NCI-H82 treated with DMSO at 0.1 percent for 48 hours (cell line): ENCODE measurements at regions not wholly inside any gene's neighbourhood (a gene's known extent, or its start where the extent isn't known, plus 50 kb on each side); places are given as distances from the start of the nearest gene placed in this dataset.
A peak's percentile ranks its signal among the peaks of the same experiment; 100 is the strongest.

ENCODE experiments used
- DNase-seq: peaks from one replicate; lab custom pipeline; 2025; ENCODE audit not compliant: unreplicated experiment; lab: John Stamatoyannopoulos, UW

DNA sequence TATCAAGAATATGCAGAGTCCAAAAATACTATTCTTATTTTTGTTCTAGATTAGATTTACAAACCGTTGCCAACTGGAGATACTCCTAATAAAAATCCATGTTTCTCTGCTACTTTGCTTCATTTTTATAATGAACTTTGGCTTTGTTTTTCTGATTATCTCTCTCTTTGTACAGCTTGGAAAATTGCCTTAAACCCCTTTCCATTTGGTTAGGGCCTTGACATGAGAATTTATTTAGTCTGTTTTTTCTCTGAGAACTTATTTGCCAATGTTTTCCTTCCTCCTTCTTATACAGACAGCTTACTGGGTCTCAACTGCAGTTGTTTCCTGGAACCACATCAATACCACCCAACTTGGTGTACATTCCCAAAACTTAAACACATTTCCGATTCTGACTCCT, 555.4 kb downstream of the SLITRK6 start:
- DNase-seq: no peak

DNA sequence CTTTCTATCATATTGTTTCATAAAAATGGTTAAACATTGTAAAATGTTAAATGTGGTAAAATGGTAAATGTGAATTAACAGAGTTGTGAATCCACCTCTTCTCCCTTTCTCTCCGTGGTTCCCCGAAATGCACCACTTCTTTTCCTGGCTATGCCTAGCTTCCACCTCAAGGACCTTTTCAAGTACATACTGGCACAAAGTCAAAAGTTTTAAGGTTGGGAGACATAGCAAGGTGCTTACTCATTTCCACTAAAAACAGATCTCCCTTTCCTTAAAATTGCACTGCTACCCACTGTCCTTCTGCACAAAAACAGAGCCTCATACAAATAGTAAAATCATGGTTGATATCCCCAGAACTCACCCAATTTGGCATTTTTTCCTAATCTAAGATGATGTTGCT, 558.2 kb downstream of the SLITRK6 start:
- no peak for DNase-seq

DNA sequence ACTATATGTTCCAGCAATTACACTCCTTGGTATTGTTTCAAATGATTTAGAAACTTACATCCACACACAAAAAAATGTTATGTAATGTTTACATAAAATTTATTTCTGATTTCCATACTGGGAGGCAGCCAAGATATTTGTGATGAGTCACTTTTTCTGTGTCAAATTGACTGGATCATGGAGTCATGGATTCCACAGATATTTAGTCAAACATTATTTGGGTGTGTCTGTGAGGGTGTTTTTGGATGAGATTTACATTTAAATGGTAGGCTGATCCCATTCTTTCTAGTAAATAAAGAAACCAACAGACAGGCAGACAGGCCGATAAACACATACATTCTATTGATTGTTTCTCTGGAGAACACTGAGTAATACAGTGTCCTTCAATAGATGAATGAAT, 562.8 kb downstream of the SLITRK6 start:
- no peak for DNase-seq

DNA sequence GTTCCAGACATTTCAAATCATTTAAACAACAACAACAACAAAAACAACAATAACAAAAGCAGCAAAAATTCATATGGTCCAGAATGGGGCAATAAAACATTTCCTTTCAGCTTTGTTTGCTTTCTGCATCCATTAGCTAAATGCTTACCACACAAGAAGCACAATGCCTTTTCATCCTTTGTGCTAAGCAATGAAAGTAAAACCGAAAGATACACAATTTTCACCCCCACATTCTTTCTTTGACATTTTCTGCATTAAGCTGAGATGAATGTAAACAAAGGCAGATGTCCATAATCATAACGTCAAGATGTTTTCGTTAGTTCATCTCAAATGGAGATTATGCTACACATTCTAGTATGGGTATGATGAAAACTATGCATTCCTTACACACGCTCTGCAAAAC, 568.5 kb downstream of the SLITRK6 start:
- no peak for DNase-seq

DNA sequence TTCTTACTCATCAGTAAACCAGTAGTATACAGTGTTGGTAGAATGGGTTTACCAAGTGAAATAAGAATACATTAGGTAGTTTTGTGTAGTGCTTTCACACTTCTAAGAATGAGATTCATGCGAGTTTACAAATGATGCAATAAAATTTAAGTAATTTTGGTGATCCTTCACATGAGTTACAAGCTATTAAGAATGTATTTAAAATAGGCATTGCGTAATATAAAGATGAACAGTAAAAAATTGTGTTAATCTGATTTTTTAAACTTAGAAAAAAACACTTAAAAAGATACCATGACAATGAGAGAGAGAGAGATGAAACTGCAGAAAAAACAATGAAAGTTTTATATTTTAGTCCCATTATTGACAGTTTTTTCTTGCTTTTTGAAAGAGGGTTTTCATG, 570.5 kb downstream of the SLITRK6 start:
- DNase-seq: no peak

DNA sequence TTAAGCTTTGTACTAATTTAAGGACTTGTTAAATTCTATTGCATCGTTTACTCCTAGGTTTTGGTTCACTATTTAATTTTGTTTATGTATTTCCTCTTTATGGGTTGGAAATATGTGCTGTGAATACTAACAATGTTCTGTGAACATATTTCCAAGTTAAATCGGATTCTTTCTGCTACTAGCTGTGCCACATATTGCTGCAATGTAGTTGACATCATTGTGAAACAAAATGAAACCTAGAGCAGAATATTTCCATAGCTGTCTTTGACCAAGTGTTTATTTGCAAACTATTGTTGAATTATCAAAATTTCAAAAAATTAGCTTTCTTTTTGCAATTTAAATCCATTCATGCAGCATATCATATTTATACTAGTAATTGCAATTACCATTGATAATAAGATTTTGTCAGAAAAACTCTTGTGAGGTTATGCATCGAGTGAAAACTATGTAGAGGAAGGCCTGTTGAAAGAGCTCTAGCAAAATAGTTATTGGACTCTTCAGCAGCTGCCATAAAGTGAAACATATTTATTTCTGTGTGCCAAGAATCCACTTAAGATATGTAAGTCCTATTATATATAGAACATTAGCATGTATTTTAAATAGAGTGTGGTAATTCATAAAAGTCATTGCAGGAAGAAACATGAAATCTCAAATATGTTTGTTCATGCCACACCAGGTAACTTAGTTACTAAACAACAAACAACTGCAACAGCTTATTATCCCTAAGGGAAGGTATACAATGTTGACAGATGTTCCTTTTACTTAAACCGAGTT, 575.1 kb downstream of the SLITRK6 start:
- no peak for DNase-seq

DNA sequence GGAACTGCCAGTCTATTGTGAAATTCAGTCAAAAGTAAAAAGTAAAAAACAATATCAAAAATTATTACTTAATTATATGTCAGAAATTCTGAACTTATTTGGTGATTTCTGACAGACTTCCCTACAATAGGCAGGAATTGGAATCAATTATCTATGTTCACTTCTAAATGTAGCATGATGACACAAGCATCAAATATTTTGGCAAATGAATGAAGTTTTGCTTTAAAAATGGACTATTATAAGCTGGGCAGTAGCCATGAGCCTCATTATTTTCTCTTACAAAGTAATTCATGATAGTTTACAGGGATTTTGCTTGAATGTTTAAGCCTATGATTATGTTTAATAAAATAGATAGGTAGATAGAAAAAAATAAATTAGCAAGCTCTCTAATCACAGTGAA, 582.6 kb downstream of the SLITRK6 start:
- no peak for DNase-seq

DNA sequence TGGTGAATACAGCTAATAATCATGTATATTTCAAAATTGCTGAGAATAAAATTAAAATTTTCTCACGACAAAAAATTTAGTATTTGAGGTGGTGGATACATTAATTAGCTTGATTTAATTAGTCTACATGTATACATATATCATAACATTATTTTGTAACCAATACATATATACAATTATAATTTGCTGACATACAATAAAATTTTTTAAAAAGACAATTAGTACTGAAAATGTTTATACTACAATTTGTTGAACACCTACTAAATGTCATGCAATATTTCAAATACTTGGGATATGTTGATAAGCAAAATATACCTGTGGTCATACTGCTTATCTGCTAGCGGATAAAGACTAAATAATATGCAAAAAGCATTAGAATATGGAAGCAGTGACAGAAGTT, 586.5 kb downstream of the SLITRK6 start:
- no peak for DNase-seq

DNA sequence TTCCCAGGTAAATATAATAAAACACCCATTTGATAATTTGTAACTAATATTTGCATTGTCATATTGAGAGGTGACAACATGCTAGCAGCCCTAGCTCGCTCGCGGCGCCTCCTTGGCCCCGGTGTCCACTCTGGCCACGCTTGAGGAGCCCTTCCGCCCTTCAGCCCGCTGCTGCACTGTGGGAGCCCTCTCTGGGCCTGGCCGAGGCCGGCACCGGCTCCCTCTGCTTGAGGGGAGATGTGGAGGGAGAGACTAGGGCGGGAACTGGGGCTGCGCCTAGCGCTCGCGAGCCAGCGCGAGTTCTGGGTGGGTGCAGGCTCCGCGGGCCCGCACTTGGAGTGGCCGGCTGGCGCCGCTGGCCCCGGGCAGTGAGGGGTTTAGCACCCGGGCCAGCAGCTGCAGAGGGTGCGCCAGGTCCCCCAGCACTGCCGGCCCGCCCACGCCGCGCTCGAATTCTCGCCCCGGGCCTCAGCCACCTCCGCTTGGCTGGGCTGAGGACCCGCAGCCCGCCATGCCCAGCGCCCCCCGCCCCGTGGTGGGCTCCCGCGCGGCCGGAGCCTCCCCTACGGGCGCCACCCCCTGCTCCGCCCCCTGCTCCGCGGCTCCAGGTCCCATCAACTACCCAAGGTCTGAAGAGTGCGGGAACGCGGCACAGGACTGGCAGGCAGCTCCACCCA, 594.4 kb downstream of the SLITRK6 start:
- DNase-seq: no peak

DNA sequence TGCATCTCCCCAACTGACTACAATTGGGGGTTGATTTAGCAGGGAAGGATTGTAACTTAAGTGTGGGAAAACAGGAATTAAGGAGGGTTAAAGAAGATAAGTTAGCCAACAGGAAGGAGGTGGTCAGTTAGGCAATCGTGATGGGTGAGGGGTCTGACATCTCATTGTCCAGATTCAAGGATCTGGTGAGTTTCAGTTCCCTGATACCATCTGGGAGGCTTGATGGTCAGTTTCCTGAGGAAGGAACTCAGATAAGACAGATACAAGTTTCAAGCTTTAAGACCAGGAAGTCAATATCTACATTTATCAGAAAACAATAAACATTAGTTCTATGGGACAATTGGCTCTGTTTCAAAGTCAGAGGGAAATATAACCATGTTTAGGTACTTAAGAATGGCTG, 601.8 kb downstream of the SLITRK6 start:
- no peak for DNase-seq

DNA sequence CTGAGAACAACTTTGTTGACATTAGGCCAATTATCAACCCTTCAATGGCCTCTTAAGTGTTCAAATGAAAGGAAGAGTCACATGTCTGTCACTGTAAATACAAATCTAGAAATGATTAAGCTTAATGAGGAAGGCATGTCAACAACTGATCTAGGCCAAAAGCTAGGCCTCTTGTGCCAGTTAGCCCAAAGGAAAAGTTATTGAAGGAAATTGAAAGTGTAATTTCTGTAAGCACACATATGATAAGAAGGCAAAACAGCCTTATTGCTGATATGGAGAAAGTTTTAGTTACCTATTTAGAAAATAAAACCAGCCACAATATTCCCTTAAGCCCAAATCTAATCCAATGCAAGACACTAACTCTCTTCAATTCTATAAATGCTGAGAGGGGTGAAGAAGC, 604.7 kb downstream of the SLITRK6 start:
- no peak for DNase-seq

DNA sequence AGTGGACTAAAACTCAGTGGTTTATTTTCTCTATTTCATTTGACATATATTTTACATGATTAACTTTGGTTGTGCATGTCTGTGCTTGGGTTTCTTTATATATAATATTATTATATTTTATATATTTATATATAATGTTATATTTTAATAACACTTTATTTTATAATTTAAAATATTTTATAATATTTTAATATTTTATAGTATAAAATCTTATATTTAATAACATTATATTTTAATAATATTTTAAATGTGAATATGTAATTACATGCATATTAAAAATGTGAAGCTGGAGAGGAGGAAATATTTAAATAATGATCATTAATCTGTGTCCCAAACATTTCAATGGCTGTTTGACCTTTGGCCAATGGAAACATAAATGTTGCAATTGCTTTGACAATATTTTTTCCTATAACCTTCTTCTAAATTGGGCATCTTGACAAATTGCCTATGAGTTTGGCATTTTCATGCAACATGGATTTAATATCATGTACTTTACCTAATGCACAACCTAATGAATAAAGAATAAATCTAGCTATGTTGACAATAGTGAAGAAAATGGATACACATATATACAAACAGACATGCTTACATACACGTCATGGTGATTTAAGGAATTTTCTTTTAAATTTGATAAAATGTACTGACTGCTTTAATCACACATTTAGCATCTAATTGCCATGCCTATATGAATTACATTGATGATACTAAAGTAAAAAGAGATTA, 607.1 kb downstream of the SLITRK6 start:
- DNase-seq: no peak

DNA sequence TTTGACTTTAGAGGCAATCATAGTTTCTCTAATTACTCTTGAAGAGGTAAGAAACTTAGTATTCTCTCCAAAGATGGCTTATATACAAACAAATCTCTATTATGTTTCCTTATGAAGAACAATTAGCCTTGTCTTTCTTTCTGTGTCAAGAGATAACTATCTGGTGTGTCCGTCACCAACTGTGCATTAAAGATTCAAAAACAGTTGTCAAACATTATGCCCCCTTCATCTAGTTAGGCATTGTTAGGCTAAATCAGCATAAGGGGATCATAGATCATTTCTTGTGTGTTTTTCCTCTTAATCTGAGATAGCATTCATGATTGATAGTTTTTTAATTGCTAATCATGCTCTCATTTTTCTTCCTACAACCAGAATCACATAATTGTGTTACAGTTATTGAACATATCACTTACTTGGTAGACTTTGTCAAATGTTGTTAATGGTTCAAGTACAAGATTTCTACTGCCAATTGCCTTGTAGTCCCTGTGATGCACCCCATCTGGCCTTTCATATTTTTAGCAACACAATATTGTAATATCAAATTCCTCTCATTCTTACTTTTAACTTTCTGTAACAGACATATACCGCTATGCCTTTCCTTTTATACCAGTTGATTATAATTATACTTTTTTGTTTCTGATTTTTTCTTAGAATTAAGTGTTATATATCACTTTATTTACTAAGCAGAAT, 612.7 kb downstream of the SLITRK6 start:
- no peak for DNase-seq

DNA sequence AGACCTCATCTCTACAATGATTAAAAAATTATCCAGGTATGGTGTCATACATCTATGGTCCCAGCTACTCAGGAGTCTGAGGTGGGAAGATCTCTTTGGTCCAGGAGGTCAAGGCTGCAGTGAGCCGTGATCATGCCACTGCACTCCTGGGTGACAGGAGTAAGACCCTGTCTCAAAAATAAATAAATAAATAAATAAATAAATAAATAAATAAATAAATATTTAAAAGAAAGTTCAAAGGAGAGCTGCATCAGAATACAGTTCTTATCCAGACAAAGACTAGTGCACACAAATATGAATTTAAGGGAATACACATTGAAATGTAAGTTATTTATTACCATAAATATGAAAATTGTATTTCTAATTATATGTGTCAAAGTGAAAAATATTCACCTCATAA, 624.9 kb downstream of the SLITRK6 start:
- no peak for DNase-seq

DNA sequence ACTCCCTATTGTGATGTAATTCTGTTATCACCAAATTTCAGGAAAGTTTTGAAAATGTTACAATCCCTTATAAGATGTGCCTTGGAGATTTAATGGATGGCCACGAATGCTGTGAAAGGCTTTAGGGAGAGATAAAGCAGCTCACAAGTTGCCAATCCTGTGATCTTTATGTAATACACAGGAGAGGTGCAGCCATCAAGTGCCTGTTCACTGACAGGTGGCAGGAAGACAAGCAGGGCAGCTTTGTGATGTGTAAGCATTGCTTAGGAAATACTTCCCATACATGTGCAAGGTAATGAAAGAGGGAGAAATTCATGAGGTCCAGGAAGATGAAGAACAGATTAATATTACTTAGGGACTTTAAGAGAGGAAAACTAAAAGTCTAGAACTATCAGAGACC, 628.8 kb downstream of the SLITRK6 start:
- no peak for DNase-seq

DNA sequence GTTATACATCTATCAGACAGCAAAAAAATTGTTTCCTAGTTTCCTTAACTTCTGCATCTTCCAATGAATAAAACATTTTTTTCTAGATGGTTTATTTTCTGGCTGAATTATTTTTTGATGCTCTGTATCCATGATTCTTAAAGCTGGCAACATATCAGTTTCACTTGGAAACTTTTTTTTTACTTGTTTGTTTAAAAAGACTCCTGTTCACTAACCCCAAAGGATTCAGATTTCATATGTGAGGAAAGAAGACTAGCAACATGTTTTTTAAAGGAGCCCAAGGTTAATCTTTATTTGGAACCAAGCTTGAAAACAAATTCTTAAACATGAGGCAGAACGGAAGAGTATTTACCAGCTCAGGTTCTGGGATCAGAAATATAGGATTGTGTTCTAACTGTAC, 632.3 kb downstream of the SLITRK6 start:
- DNase-seq: no peak

DNA sequence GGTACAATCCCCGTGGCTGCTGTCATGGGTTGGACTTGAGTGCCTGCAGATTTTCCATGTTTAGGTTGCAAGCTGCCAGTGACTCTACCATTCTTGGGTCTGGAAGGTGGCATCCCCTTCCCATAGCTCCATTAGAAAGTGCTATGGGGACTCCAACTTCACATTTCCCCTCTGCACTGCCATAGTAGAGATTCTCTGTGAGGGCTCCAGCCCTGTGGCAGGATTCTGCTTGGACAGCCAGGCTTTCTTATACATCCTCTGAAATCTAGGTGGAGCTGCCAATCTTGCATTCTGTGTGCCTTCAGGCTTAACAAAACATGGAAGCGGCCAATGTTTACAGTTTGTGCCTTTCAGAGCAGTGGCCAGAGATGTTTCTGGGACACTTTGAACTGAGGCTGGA, 636.2 kb downstream of the SLITRK6 start:
- no peak for DNase-seq

DNA sequence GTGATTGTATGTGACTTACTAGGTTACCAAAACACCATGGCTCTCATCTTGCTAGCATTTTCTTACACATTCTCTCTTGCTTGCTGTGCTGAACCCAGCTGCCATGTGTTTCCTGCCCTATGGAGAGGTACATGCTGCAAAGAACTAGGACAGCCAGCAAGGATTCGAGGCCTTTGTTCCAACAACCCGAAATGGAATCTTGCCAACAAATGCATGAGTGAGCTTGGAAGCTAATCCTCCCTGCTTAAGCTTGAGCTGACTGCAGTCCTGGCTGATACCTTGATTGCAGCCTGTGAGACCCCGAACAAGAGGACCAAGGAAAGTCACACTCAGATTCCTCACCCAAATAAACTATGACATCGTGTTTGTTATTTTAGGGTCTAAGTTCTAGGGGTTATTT, 651.2 kb downstream of the SLITRK6 start:
- DNase-seq: peak; percentile 94

DNA sequence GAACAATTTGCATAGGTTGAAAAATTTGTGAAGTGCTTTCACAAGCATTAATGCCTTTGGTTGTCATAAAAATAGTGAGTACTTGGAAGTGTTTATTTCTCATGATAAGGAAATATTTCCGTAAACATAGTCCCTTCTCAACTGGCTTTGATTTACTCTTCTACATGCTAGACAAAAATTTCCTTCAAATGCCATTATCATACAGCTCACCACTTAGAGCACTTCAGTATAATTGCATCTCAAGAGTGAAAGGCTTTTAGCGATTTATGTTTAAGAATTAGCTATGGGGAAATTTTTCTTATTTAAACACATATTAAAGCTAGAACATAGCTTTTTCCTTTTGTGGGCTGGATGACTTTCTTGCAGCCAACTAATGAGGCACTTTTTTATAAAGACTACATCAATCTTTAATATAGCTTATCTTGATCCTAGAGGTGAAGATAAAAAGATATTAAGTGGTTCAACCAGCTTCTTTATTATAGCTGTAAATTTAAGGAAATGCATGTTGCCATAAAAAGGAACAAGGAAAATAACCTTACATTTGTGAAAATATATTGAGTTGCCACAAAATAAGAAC, 656.8 kb downstream of the SLITRK6 start:
- DNase-seq: no peak

DNA sequence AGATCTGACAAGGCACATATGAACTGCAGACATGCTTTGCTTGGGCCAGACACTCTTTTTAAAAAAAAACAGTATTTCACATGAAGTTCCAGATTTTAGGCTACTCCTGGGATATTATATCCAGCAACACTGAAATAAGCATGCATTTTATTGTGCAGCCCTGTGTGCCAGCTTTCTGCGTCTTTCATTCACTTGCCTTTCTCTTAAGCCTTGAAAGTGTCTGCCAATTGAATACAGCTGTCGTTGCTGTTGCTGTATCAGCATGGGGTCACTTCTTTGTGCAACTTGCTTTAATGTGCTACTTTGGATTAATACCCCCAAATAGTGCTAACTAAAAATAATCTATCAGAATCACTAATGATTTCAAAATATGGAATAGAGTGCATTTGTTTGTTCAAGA, 657.8 kb downstream of the SLITRK6 start:
- no peak for DNase-seq

DNA sequence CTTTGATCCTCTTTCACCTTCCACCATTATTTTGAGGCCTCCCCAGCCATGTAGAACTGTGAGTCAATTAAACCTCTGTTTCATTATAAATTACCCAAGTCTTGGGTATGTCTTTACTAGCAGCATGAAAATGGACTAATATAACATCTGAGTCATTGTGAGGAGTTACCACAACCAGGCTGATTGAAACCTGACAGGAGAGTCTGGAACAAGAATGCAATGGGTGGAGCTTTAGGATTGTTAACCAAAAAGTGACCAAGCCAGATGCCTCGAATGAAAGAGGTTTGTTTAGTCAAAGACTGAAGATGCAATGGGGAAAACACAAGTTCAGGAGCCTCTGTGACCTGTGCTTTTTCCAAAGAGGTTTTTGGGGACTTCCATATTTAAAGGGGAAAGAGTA, 659.0 kb downstream of the SLITRK6 start:
- no peak for DNase-seq
